HUES64 (cell line): ENCODE measurements at regions not wholly inside any gene's neighbourhood (a gene's known extent, or its start where the extent isn't known, plus 50 kb on each side); places are given as distances from the start of the nearest gene placed in this dataset.

Experiments used
- H3K27ac ChIP-seq: 2 replicates; pipeline ENCODE4 v1.7.0; 2013; ENCODE audit warnings: low read depth, low read length, inconsistent platforms
- H3K27me3 ChIP-seq: 2 replicates; pipeline ENCODE4 v1.6.1; 2013; ENCODE audit warnings: mild to moderate bottlenecking, low read length; ENCODE audit not compliant: insufficient read depth
- H3K36me3 ChIP-seq: 2 replicates; pipeline ENCODE4 v1.6.1; 2013; ENCODE audit warnings: mild to moderate bottlenecking, low read length; ENCODE audit not compliant: insufficient read depth
- H3K4me1 ChIP-seq: 2 replicates; pipeline ENCODE4 v1.6.1; 2013; ENCODE audit warnings: mild to moderate bottlenecking, low read length, moderate library complexity; ENCODE audit not compliant: insufficient read depth
- H3K4me3 ChIP-seq: 2 replicates; pipeline ENCODE4 v1.5.1; 2013; ENCODE audit warnings: mild to moderate bottlenecking, low read length, moderate library complexity
- H3K9ac ChIP-seq: 2 replicates; pipeline ENCODE4 v1.6.1; 2013; ENCODE audit warnings: mild to moderate bottlenecking, low read depth, low read length
- H3K9me3 ChIP-seq: 2 replicates; pipeline ENCODE4 v1.6.1; 2013; ENCODE audit warnings: low read depth, low read length; ENCODE audit not compliant: insufficient read depth
- WGBS: fragments of 150-250, 120-280 bp; methylation state at CpG from one replicate; pipeline ENCODE4 v1.1.7; 2013; ENCODE audit warnings: missing lambda C conversion rate; 5-methylcytosine and 5-hydroxymethylcytosine counted together

- Histone ChIP-seq H3K27me3 (no peaks in the 10 kb centered on the region), H3K9me3 (no peaks in the 10 kb centered on the region), H3K27ac (no peak overlapping the region), H3K9ac (no peak overlapping the region), H3K4me3 (no peak overlapping the region), H3K36me3 (no peaks in the 10 kb centered on the region), H3K4me1 (no peaks in the 10 kb centered on the region)
These were observed 60.7 kb upstream of the ITGA1 start for GRCh38 chr5:52727020-52727419.

DNA sequence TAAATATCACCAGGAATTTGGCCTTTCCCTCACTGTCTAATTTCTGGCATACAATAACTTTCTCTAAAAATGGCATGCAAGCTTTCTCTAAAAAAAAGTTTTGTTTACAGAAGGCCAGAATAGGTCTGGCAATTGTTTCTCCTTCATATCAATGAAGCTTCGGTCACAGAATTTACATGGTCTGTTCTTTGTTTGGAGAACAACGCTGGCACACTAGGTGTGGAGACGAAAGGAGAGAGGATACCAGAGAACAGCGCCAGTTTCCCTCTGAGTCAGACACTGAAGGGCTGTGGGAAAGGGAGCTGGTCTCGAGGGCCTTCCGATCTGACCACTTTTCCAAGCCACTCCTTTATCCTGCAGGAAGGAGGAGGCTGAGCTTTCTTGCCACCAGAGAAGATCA lies 60.1 kb upstream of the ITGA1 start:
- Histone ChIP-seq H3K9me3 (no peaks in the 10 kb centered on the region), H3K27ac (no peak overlapping the region), H3K4me3 (no peak overlapping the region), H3K9ac (no peak overlapping the region), H3K27me3 (no peaks in the 10 kb centered on the region), H3K36me3 (no peaks in the 10 kb centered on the region), H3K4me1 (no peaks in the 10 kb centered on the region)
- WGBS: 69% methylated on average over 6 of the region's 6 CpGs

GRCh38 chr5:52728224-52728623 lies 59.5 kb upstream of the ITGA1 start:
- over 99% methylated on average over 3 of the region's 3 CpGs for WGBS
- H3K4me3 ChIP-seq: no peak overlapping the region

DNA sequence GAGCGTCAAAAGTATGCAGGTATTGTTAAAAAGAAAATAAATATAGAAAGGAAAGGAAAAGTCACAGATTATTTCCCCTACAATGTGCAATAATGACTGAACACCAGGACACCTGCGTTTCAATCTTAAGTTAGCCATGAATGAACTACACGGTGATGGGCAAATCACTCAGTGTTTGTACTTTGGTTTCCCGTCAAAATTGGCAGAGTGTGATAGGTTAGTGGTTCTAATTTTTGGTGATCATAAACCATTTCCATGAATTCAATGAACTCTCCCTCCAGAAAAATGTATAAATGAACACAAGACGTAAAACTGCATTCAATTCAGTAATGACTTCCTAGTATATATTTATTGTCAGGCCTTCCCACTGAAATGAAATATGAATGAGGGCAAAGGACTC lies 59.0 kb upstream of the ITGA1 start:
- no peak overlapping the region for H3K4me3 ChIP-seq
- H3K36me3 ChIP-seq: no peaks in the 10 kb centered on the region
- no peak overlapping the region for H3K9ac ChIP-seq
- H3K9me3 ChIP-seq: no peaks in the 10 kb centered on the region
- WGBS: 90% methylated on average over 5 of the region's 5 CpGs
- no peaks in the 10 kb centered on the region for H3K27me3 ChIP-seq
- no peaks in the 10 kb centered on the region for H3K4me1 ChIP-seq
- H3K27ac ChIP-seq: no peak overlapping the region

More at GRCh38 chr5:52728224-52728623, 59.5 kb upstream of the ITGA1 start:
- Histone ChIP-seq H3K27ac (no peak overlapping the region), H3K4me1 (no peaks in the 10 kb centered on the region), H3K9ac (no peak overlapping the region), H3K9me3 (no peaks in the 10 kb centered on the region), H3K36me3 (no peaks in the 10 kb centered on the region), H3K27me3 (no peaks in the 10 kb centered on the region)

DNA sequence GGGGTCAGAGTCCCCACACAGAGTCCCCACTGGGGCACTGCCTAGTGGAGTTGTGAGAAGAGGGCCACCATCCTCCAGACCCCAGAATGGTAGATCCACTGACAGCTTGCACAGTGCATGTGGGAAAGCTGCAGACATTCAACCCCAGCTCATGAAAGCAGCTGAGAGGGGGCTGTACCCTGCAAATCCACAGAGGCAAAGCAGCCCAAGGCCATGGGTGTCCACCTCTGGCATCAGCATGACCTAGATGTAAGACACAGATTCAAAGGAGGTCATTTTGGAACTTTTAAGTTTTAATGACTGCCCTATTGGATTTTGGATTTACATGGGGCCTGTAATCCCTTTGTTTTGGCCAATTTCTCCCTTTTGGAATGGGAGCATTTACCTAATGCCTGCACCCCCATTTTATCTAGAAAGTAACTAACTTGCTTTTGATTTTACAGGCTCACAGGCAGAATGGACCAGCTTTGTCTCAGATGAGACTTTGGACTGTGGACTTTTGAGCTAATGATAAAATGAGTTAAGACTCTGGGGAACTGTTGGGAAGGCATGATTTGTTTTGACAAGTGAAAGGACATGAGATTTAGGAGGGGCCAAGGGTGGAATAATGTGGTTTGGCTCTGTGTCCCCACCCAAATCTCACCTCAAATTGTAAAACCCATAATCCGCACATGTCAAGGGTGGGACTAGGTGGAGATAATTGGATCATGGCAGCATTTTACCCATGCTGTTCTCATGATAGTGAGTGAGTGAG lies 56.3 kb upstream of the ITGA1 start:
- Histone ChIP-seq H3K9me3 (no peaks in the 10 kb centered on the region), H3K4me3 (no peak overlapping the region), H3K27ac (no peak overlapping the region), H3K4me1 (no peaks in the 10 kb centered on the region), H3K9ac (no peak overlapping the region), H3K27me3 (no peaks in the 10 kb centered on the region), H3K36me3 (no peaks in the 10 kb centered on the region)
- WGBS: 100% methylated on average over 1 of the region's 1 CpG

DNA sequence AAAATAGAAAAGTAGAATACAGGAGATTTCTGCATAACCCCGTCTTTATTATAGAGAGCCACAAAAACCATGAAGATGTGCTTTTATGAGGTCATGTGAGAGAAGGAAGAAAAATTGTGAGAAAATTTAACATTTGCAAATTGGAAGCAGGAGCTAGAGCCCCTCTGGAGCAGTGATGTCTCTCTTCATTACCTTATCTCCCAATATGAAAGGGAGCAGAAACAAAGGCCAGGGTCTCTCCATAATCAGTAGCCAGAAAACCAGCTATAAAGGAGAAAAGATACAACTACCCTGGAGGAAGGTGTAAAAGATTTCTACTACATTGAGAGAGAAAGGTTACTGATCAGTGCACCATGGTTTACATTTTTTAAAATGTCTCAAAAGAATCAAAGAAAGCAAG lies 53.2 kb upstream of the ITGA1 start:
- no peaks in the 10 kb centered on the region for H3K36me3 ChIP-seq
- no peak overlapping the region for H3K27ac ChIP-seq
- no peak overlapping the region for H3K9ac ChIP-seq
- 100% methylated on average over 1 of the region's 1 CpG for WGBS
- H3K4me1 ChIP-seq: no peaks in the 10 kb centered on the region
- no peaks in the 10 kb centered on the region for H3K27me3 ChIP-seq
- no peak overlapping the region for H3K4me3 ChIP-seq
- no peaks in the 10 kb centered on the region for H3K9me3 ChIP-seq

DNA sequence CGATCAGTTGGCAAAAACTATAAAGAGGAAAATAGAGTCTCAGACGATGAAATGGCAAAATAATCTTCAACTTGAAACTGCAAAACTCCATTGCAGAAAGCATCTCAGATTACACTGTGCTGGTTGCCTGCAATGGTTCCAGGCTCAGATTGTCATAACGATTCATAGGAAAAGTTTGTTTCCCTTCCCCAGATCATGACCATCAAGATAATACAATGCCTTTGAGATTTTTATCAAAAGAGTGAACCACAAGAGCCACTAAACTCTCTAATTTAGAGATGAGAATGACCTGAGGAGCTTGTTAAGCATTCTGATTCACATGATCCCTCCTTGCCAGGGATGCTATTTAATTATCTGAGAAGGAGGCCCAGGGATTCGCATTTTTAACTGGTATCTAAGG lies 52.6 kb upstream of the ITGA1 start:
- Histone ChIP-seq H3K9me3 (no peaks in the 10 kb centered on the region), H3K27me3 (no peaks in the 10 kb centered on the region), H3K27ac (no peak overlapping the region), H3K36me3 (no peaks in the 10 kb centered on the region), H3K9ac (no peak overlapping the region), H3K4me3 (no peak overlapping the region), H3K4me1 (no peaks in the 10 kb centered on the region)
- 96% methylated on average over 4 of the region's 4 CpGs for WGBS
